Nephron progenitor cell (in vitro differentiated cells): ENCODE measurements at regions not wholly inside any gene's neighbourhood (a gene's known extent, or its start where the extent isn't known, plus 50 kb on each side); places are given as distances from the start of the nearest gene placed in this dataset.

Experiments
- DNase-seq: peaks from one replicate; pipeline ENCODE4 v3.0.0; 2021
- H3K27ac Mint-ChIP-seq: 2 replicates; pipeline ENCODE4 v1.8.0; 2021; ENCODE audit warnings: mild to moderate bottlenecking, moderate library complexity, mixed read lengths
- H3K27me3 Mint-ChIP-seq: 2 replicates; pipeline ENCODE4 v1.8.0; 2021; ENCODE audit warnings: mild to moderate bottlenecking, low read depth, mixed read lengths; ENCODE audit not compliant: poor library complexity
- H3K36me3 Mint-ChIP-seq: 2 replicates; pipeline ENCODE4 v1.8.0; 2021; ENCODE audit warnings: low read depth, mixed read lengths
- H3K4me1 Mint-ChIP-seq: 2 replicates; pipeline ENCODE4 v1.8.0; 2021; ENCODE audit warnings: mixed read lengths
- H3K4me3 Mint-ChIP-seq: 2 replicates; pipeline ENCODE4 v1.8.0; 2021; ENCODE audit warnings: mild to moderate bottlenecking, moderate library complexity, mixed read lengths
- H3K9me3 Mint-ChIP-seq: 2 replicates; pipeline ENCODE4 v1.8.0; 2021; ENCODE audit warnings: mild to moderate bottlenecking, moderate library complexity, mixed read lengths
- CTCF ChIP-seq: fragments of 200-600 bp; sonication (generic); IDR thresholded peaks from 2 replicates; pipeline ENCODE4 v1.5.0; 2021; ENCODE audit warnings: antibody characterized with exemption

- DNase-seq: no peak
- no peaks in the 10 kb centered on the region for H3K36me3 Mint-ChIP-seq
- H3K27ac Mint-ChIP-seq: no peak overlapping the region
- peaks cover 23% of the 10 kb centered on the region for H3K4me1 Mint-ChIP-seq
- TF ChIP-seq CTCF: no peak
- no peaks in the 10 kb centered on the region for H3K27me3 Mint-ChIP-seq
- H3K9me3 Mint-ChIP-seq: no peaks in the 10 kb centered on the region
- H3K4me3 Mint-ChIP-seq: no peak overlapping the region
Measured at GRCh38 chr2:220005362-220005761, 377.9 kb downstream of the SLC4A3 start.

GRCh38 chr2:220006152-220006621 is 378.8 kb downstream of the SLC4A3 start:
- no peak overlapping the region for H3K27ac Mint-ChIP-seq
- no peaks in the 10 kb centered on the region for H3K36me3 Mint-ChIP-seq
- H3K27me3 Mint-ChIP-seq: no peaks in the 10 kb centered on the region
- no peak overlapping the region for H3K4me3 Mint-ChIP-seq
- TF ChIP-seq CTCF: no peak
- H3K4me1 Mint-ChIP-seq: peaks cover 23% of the 10 kb centered on the region
- no peak for DNase-seq
- H3K9me3 Mint-ChIP-seq: no peaks in the 10 kb centered on the region

GRCh38 chr2:220011859-220012258 is 384.4 kb downstream of the SLC4A3 start:
- no peak for TF ChIP-seq CTCF
- DNase-seq: no peak
- Mint-ChIP-seq H3K27me3 (peaks cover 4% of the 10 kb centered on the region), H3K4me3 (no peak overlapping the region), H3K4me1 (peaks cover 10% of the 10 kb centered on the region), H3K9me3 (peaks cover 6% of the 10 kb centered on the region), H3K27ac (no peak overlapping the region), H3K36me3 (no peaks in the 10 kb centered on the region)

GRCh38 chr2:220014961-220015360 is 387.5 kb downstream of the SLC4A3 start:
- Mint-ChIP-seq H3K4me1 (no peaks in the 10 kb centered on the region), H3K36me3 (no peaks in the 10 kb centered on the region), H3K27me3 (peaks cover 4% of the 10 kb centered on the region), H3K27ac (no peak overlapping the region), H3K4me3 (no peak overlapping the region), H3K9me3 (peaks cover 10% of the 10 kb centered on the region)
- TF ChIP-seq CTCF: no peak
- DNase-seq: no peak

GRCh38 chr2:220015576-220015975 is 388.1 kb downstream of the SLC4A3 start:
- Mint-ChIP-seq H3K27me3 (peaks cover 4% of the 10 kb centered on the region), H3K27ac (no peak overlapping the region), H3K4me1 (no peaks in the 10 kb centered on the region), H3K9me3 (peaks cover 10% of the 10 kb centered on the region), H3K36me3 (no peaks in the 10 kb centered on the region), H3K4me3 (no peak overlapping the region)
- TF ChIP-seq CTCF: no peak
- no peak for DNase-seq

- DNase-seq: no peak
- peaks cover 4% of the 10 kb centered on the region for H3K9me3 Mint-ChIP-seq
- no peak overlapping the region for H3K4me3 Mint-ChIP-seq
- no peak overlapping the region for H3K27ac Mint-ChIP-seq
- no peaks in the 10 kb centered on the region for H3K4me1 Mint-ChIP-seq
- no peaks in the 10 kb centered on the region for H3K27me3 Mint-ChIP-seq
- no peaks in the 10 kb centered on the region for H3K36me3 Mint-ChIP-seq
- no peak for TF ChIP-seq CTCF
Measured at GRCh38 chr2:220025207-220025606, 397.8 kb downstream of the SLC4A3 start.
